SJCRH30 (cell line): ENCODE measurements at regions not wholly inside any gene's neighbourhood (a gene's known extent, or its start where the extent isn't known, plus 50 kb on each side); places are given as distances from the start of the nearest gene placed in this dataset.

Source experiments
- DNase-seq, 2 experiments: peaks; one replicate each; pipeline ENCODE4 v3.0.0-alpha.2; 2015 to 2020
- H3K27ac ChIP-seq: fragments of 250-450 bp; sonication (Bioruptor Pico); 2 replicates; pipeline ENCODE4 v1.5.1; 2020; ENCODE audit warnings: mild to moderate bottlenecking, moderate library complexity
- H3K27me3 ChIP-seq: fragments of 250-450 bp; sonication (Bioruptor Pico); 2 replicates; pipeline ENCODE4 v1.5.1; 2020; ENCODE audit warnings: mild to moderate bottlenecking, moderate library complexity
- H3K36me3 ChIP-seq: fragments of 250-450 bp; sonication (Bioruptor Pico); 2 replicates; pipeline ENCODE4 v1.5.1; 2020; ENCODE audit warnings: mild to moderate bottlenecking, moderate library complexity
- H3K4me1 ChIP-seq: fragments of 250-450 bp; sonication (Bioruptor Pico); 2 replicates; pipeline ENCODE4 v1.5.1; 2020; ENCODE audit warnings: mild to moderate bottlenecking, moderate library complexity
- H3K4me3 ChIP-seq: fragments of 250-450 bp; sonication (Bioruptor Pico); 2 replicates; pipeline ENCODE4 v1.5.1; 2020; ENCODE audit warnings: mild to moderate bottlenecking, moderate library complexity
- H3K9me3 ChIP-seq: fragments of 250-450 bp; sonication (Bioruptor Pico); replicated peaks from 2 replicates; pipeline ENCODE4 v1.5.1; 2020; ENCODE audit warnings: mild to moderate bottlenecking, moderate library complexity

GRCh38 chr5:63263411-63263810 is 684.8 kb downstream of the LRRC70 start:
- Histone ChIP-seq H3K36me3 (no peaks in the 10 kb centered on the region), H3K27me3 (no peaks in the 10 kb centered on the region), H3K4me3 (no peak overlapping the region), H3K27ac (no peak overlapping the region), H3K4me1 (no peaks in the 10 kb centered on the region), H3K9me3 (no peaks in the 10 kb centered on the region)
- DNase-seq = no peak

- no peak for DNase-seq
- Histone ChIP-seq H3K27me3 (no peaks in the 10 kb centered on the region), H3K36me3 (no peaks in the 10 kb centered on the region), H3K9me3 (no peaks in the 10 kb centered on the region), H3K27ac (no peak overlapping the region), H3K4me1 (no peaks in the 10 kb centered on the region), H3K4me3 (no peak overlapping the region)
These were observed 683.8 kb downstream of the LRRC70 start for GRCh38 chr5:63262185-63262981.

GRCh38 chr5:63261695-63262094 is 683.1 kb downstream of the LRRC70 start:
- H3K36me3 ChIP-seq = no peaks in the 10 kb centered on the region
- H3K27me3 ChIP-seq = no peaks in the 10 kb centered on the region
- no peak overlapping the region for H3K4me3 ChIP-seq
- H3K27ac ChIP-seq = no peak overlapping the region
- H3K9me3 ChIP-seq = no peaks in the 10 kb centered on the region
- DNase-seq = no peak
- H3K4me1 ChIP-seq = no peaks in the 10 kb centered on the region

- Histone ChIP-seq H3K36me3 (no peaks in the 10 kb centered on the region), H3K27ac (no peak overlapping the region), H3K9me3 (no peaks in the 10 kb centered on the region), H3K4me1 (no peaks in the 10 kb centered on the region), H3K4me3 (no peak overlapping the region), H3K27me3 (no peaks in the 10 kb centered on the region)
- DNase-seq = no peak
These were observed 677.0 kb downstream of the LRRC70 start for GRCh38 chr5:63255594-63255993.

GRCh38 chr5:63250939-63251338 is 672.3 kb downstream of the LRRC70 start:
- H3K27ac ChIP-seq = no peak overlapping the region
- DNase-seq = no peak
- H3K4me1 ChIP-seq = no peaks in the 10 kb centered on the region
- no peaks in the 10 kb centered on the region for H3K36me3 ChIP-seq
- no peaks in the 10 kb centered on the region for H3K9me3 ChIP-seq
- no peak overlapping the region for H3K4me3 ChIP-seq
- no peaks in the 10 kb centered on the region for H3K27me3 ChIP-seq

- Histone ChIP-seq H3K36me3 (no peaks in the 10 kb centered on the region), H3K27ac (no peak overlapping the region), H3K4me1 (no peaks in the 10 kb centered on the region), H3K4me3 (no peak overlapping the region), H3K27me3 (no peaks in the 10 kb centered on the region), H3K9me3 (no peaks in the 10 kb centered on the region)
- no peak for DNase-seq
These were observed 671.3 kb downstream of the LRRC70 start for GRCh38 chr5:63249960-63250359.

GRCh38 chr5:63247651-63248050 is 669.0 kb downstream of the LRRC70 start:
- no peak overlapping the region for H3K27ac ChIP-seq
- H3K9me3 ChIP-seq = no peaks in the 10 kb centered on the region
- H3K4me3 ChIP-seq = no peak overlapping the region
- no peaks in the 10 kb centered on the region for H3K36me3 ChIP-seq
- no peaks in the 10 kb centered on the region for H3K27me3 ChIP-seq
- DNase-seq = no peak
- no peaks in the 10 kb centered on the region for H3K4me1 ChIP-seq

- no peak for DNase-seq
- no peaks in the 10 kb centered on the region for H3K9me3 ChIP-seq
- no peaks in the 10 kb centered on the region for H3K27me3 ChIP-seq
- no peaks in the 10 kb centered on the region for H3K36me3 ChIP-seq
- H3K4me1 ChIP-seq = no peaks in the 10 kb centered on the region
- H3K27ac ChIP-seq = no peak overlapping the region
- no peak overlapping the region for H3K4me3 ChIP-seq
These were observed 666.7 kb downstream of the LRRC70 start for GRCh38 chr5:63245271-63245670.

GRCh38 chr5:63240063-63240755 is 661.6 kb downstream of the LRRC70 start:
- no peaks in the 10 kb centered on the region for H3K4me1 ChIP-seq
- no peaks in the 10 kb centered on the region for H3K36me3 ChIP-seq
- H3K9me3 ChIP-seq = no peaks in the 10 kb centered on the region
- no peak overlapping the region for H3K4me3 ChIP-seq
- no peak overlapping the region for H3K27ac ChIP-seq
- peaks cover 4% of the 10 kb centered on the region; the same call in 1 of the 2 replicates for H3K27me3 ChIP-seq
- no peak for DNase-seq

- Histone ChIP-seq H3K9me3 (no peaks in the 10 kb centered on the region), H3K4me3 (no peak overlapping the region), H3K4me1 (no peaks in the 10 kb centered on the region), H3K27me3 (peaks cover 6% of the 10 kb centered on the region), H3K36me3 (no peaks in the 10 kb centered on the region), H3K27ac (no peak overlapping the region)
- DNase-seq = no peak
These were observed 655.3 kb downstream of the LRRC70 start for GRCh38 chr5:63233911-63234310.

- Histone ChIP-seq H3K36me3 (no peaks in the 10 kb centered on the region), H3K9me3 (no peaks in the 10 kb centered on the region), H3K4me1 (no peaks in the 10 kb centered on the region), H3K27ac (no peak overlapping the region), H3K27me3 (peaks cover 6% of the 10 kb centered on the region), H3K4me3 (no peak overlapping the region)
- no peak for DNase-seq
These were observed 654.7 kb downstream of the LRRC70 start for GRCh38 chr5:63233361-63233760.

GRCh38 chr5:63230754-63231153 is 652.1 kb downstream of the LRRC70 start:
- H3K27me3 ChIP-seq = peaks cover 3% of the 10 kb centered on the region; the same call in 1 of the 2 replicates
- DNase-seq = no peak
- H3K27ac ChIP-seq = no peak overlapping the region

GRCh38 chr5:63228154-63228553 is 649.5 kb downstream of the LRRC70 start:
- Histone ChIP-seq H3K27ac (no peak overlapping the region), H3K36me3 (no peaks in the 10 kb centered on the region), H3K4me1 (no peaks in the 10 kb centered on the region), H3K9me3 (no peaks in the 10 kb centered on the region), H3K27me3 (peaks cover 3% of the 10 kb centered on the region; the same call in 1 of the 2 replicates), H3K4me3 (no peak overlapping the region)
- no peak for DNase-seq

More at GRCh38 chr5:63230754-63231153, 652.1 kb downstream of the LRRC70 start:
- H3K4me3 ChIP-seq = no peak overlapping the region
- H3K36me3 ChIP-seq = no peaks in the 10 kb centered on the region
- H3K4me1 ChIP-seq = no peaks in the 10 kb centered on the region
- no peaks in the 10 kb centered on the region for H3K9me3 ChIP-seq

- H3K27ac ChIP-seq = no peak overlapping the region
- DNase-seq = no peak
- H3K4me1 ChIP-seq = no peaks in the 10 kb centered on the region
- no peaks in the 10 kb centered on the region for H3K36me3 ChIP-seq
- H3K4me3 ChIP-seq = no peak overlapping the region
- H3K9me3 ChIP-seq = no peaks in the 10 kb centered on the region
- H3K27me3 ChIP-seq = no peaks in the 10 kb centered on the region
These were observed 641.6 kb downstream of the LRRC70 start for GRCh38 chr5:63220244-63220643.

GRCh38 chr5:63217422-63217821 is 638.8 kb downstream of the LRRC70 start:
- Histone ChIP-seq H3K4me1 (no peaks in the 10 kb centered on the region), H3K4me3 (no peak overlapping the region), H3K27me3 (no peaks in the 10 kb centered on the region), H3K36me3 (no peaks in the 10 kb centered on the region), H3K27ac (no peak overlapping the region), H3K9me3 (no peaks in the 10 kb centered on the region)
- DNase-seq = no peak
